B cell (primary cell): ENCODE measurements at regions not wholly inside any gene's neighbourhood (a gene's known extent, or its start where the extent isn't known, plus 50 kb on each side); places are given as distances from the start of the nearest gene placed in this dataset.

Experiments
- ATAC-seq: fragments of 200-7000 bp; cut with Tn5 transposase; one replicate; pipeline ENCODE4 v1.10.0; 2021; ENCODE audit warnings: low read depth, mild to moderate bottlenecking, moderate number of reproducible peaks, moderate library complexity
- CTCF ChIA-PET: fragments of 350-600 bp; sonication (Branson Sonifier 250); formaldehyde crosslinking; loops from one replicate; lab custom pipeline; 2021; ENCODE audit warnings: antibody characterized with exemption, inconsistent platforms; lab: Charles Lee
- POLR2A ChIA-PET: fragments of 350-600 bp; sonication (Branson Sonifier 250); formaldehyde crosslinking; loops from one replicate; lab custom pipeline; 2021; ENCODE audit warnings: antibody characterized with exemption; lab: Charles Lee
- DNase-seq: peaks from one replicate; pipeline ENCODE4 v3.0.0; 2013
- H2AFZ ChIP-seq: 2 replicates; pipeline ENCODE4 v1.6.1; 2012; ENCODE audit warnings: mild to moderate bottlenecking, low read depth, low read length; ENCODE audit not compliant: insufficient read depth, poor library complexity, severe bottlenecking
- H3K27ac ChIP-seq, 2 donors: 1 replicate in 1 of 2; 2 replicates in 1 of 2; pipeline ENCODE4 v1.5.1; 2012 to 2013; ENCODE audit warnings: low read length in 2 of 2, mild to moderate bottlenecking in 2 of 2, moderate library complexity in 1 of 2
- H3K27me3 ChIP-seq, 4 experiments: fragments of 200-600 bp in 1 of 4; sonication (generic) in 1 of 4; replicated peaks in 1 of 4; 1 replicate in 2 of 4; 2 replicates in 2 of 4; pipeline versions ENCODE4 v1.6.1 to v1.7.0; 2013 to 2016; ENCODE audit warnings: low read length in 3 of 4, mild to moderate bottlenecking in 2 of 4, mixed read lengths in 1 of 4, moderate library complexity in 1 of 4; ENCODE audit not compliant: insufficient read depth in 4 of 4, control insufficient read depth in 3 of 4; ENCODE audit errors: control extremely low read depth in 1 of 4
- H3K36me3 ChIP-seq, 2 experiments: replicated peaks in 1 of 2; 1 replicate in 1 of 2; 2 replicates in 1 of 2; pipeline versions ENCODE4 v1.6.1 to v1.7.1; 2013; ENCODE audit warnings: low read length in 1 of 2; ENCODE audit not compliant: insufficient read depth in 2 of 2, control insufficient read depth in 1 of 2; ENCODE audit errors: control extremely low read depth in 1 of 2, extremely low read depth in 1 of 2
- H3K4me1 ChIP-seq, 2 donors: fragments of 200-600 bp in 1 of 2; sonication (generic) in 1 of 2; 1 replicate in 1 of 2; 2 replicates in 1 of 2; pipeline versions ENCODE4 v1.5.1 to v1.6.1; 2013 to 2017; ENCODE audit warnings: low read length in 2 of 2; ENCODE audit not compliant: control insufficient read depth in 2 of 2, insufficient read depth in 2 of 2
- H3K4me2 ChIP-seq: replicated peaks from 2 replicates; pipeline ENCODE3; 2012; ENCODE audit warnings: mild to moderate bottlenecking, low read depth, low read length; ENCODE audit not compliant: poor library complexity, severe bottlenecking
- H3K4me3 ChIP-seq, 5 experiments: fragments of 200-600 bp in 1 of 5; sonication (generic) in 1 of 5; 1 replicate in 3 of 5; 2 replicates in 2 of 5; pipeline versions ENCODE4 v1.5.1 to v1.7.0; 2011 to 2016; ENCODE audit warnings: low read length in 4 of 5, mild to moderate bottlenecking in 4 of 5, low read depth in 2 of 5, control low read depth in 1 of 5, moderate library complexity in 1 of 5; ENCODE audit not compliant: insufficient read depth in 1 of 5; ENCODE audit errors: control extremely low read depth in 1 of 5, extremely low read depth in 1 of 5
- H3K79me2 ChIP-seq: fragments of 200-600 bp; sonication (generic); one replicate; pipeline ENCODE4 v1.6.0; 2016; ENCODE audit warnings: low read length; ENCODE audit not compliant: control insufficient read depth, insufficient read depth
- H3K9ac ChIP-seq: fragments of 200-600 bp; sonication (generic); 2 replicates; pipeline ENCODE4 v1.6.1; 2017; ENCODE audit warnings: mild to moderate bottlenecking, low read length, moderate library complexity
- H3K9me3 ChIP-seq, 3 donors: one replicate each; pipeline versions ENCODE4 v1.6.1 to v1.7.1; 2013; ENCODE audit warnings: low read length in 2 of 3; ENCODE audit not compliant: control insufficient read depth in 2 of 3, insufficient read depth in 1 of 3; ENCODE audit errors: control extremely low read depth in 1 of 3
- H4K20me1 ChIP-seq: 2 replicates; pipeline ENCODE4 v1.6.0; 2012; ENCODE audit warnings: mild to moderate bottlenecking, low read length; ENCODE audit not compliant: insufficient read depth, control insufficient read depth, poor library complexity, severe bottlenecking
- H3K27ac Mint-ChIP-seq: one replicate; pipeline ENCODE4 v1.8.0; 2021; ENCODE audit warnings: mixed read lengths
- H3K27me3 Mint-ChIP-seq: one replicate; pipeline ENCODE4 v1.8.0; 2021; ENCODE audit warnings: mixed read lengths
- H3K4me1 Mint-ChIP-seq: one replicate; pipeline ENCODE4 v1.8.0; 2021; ENCODE audit warnings: mixed read lengths
- H3K4me3 Mint-ChIP-seq: one replicate; pipeline ENCODE4 v1.8.0; 2021; ENCODE audit warnings: mixed read lengths
- H3K9me3 Mint-ChIP-seq: one replicate; pipeline ENCODE4 v1.8.0; 2022; ENCODE audit warnings: mixed read lengths; ENCODE audit not compliant: insufficient read depth
- CTCF ChIP-seq: fragments of 200-600 bp; IDR thresholded peaks from one replicate; pipeline ENCODE4 v1.8.0; 2022; ENCODE audit warnings: antibody characterized with exemption, mild to moderate bottlenecking
- EZH2 ChIP-seq: IDR thresholded peaks from 2 replicates; pipeline ENCODE4 v1.6.1; 2012; ENCODE audit warnings: borderline replicate concordance, low read depth, mild to moderate bottlenecking, moderate library complexity, low read length; ENCODE audit not compliant: insufficient read depth, poor library complexity, severe bottlenecking
- WGBS: methylation state at CpG from one replicate; pipeline ENCODE4 v1.1.5; 2013; ENCODE audit warnings: missing lambda C conversion rate; ENCODE audit not compliant: insufficient coverage; 5-methylcytosine and 5-hydroxymethylcytosine counted together
- intact Hi-C: fragments of 100-400 bp; cut with micrococcal nuclease; formaldehyde crosslinking; loops from one replicate; pipeline ENCODE4 v1.10.0; 2022

DNA sequence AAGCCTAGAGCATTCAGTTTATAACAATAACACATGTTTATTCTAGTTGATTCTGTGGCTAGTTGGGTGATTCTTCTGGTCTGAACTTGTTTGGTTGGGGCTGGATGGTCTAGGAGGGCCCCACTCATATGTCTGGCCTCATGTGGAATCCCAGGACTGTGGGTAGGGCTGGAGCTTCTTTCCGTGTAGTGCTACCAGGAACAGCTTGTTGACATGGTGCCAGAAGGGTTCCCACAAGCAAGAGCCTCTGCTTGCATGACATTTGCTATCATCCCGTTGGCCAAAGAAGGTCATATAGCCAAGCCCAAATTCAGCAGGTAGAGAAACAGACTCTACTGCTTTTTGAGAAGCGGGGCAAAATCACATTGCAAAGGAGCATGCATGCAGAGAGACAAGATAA lies 67.6 kb upstream of the PPP2R5A start:
- 100% methylated on average over 2 of the region's 3 CpGs for WGBS

GRCh38 chr1:212218065-212218464 lies 67.1 kb upstream of the PPP2R5A start:
- H3K27me3 Mint-ChIP-seq, result peaks cover under 1% of the 10 kb centered on the region
- Histone ChIP-seq H3K4me1 (peaks cover 0 to 7% of the 10 kb centered on the region in 2 donors), H3K36me3 (no peaks in the 10 kb centered on the region), H3K27ac (no peak overlapping the region), H4K20me1 (no peaks in the 10 kb centered on the region), H3K4me2 (no peak overlapping the region), H3K9me3 (no peaks in the 10 kb centered on the region), H2AFZ (no peak overlapping the region), H3K79me2 (no peaks in the 10 kb centered on the region), H3K4me3 (no peak overlapping the region), H3K9ac (no peak overlapping the region), H3K27me3 (no peaks in the 10 kb centered on the region)
- intact Hi-C loops, result no loop called here
- POLR2A ChIA-PET, result no interaction called here
- no peak overlapping the region for H3K4me3 Mint-ChIP-seq
- no peak for DNase-seq
- 81% methylated on average over 3 of the region's 4 CpGs for WGBS
- H3K27ac Mint-ChIP-seq, result no peak overlapping the region
- CTCF ChIA-PET, result no interaction called here
- no peak for TF ChIP-seq EZH2
- H3K4me1 Mint-ChIP-seq, result peaks cover 10% of the 10 kb centered on the region
- H3K9me3 Mint-ChIP-seq, result no peaks in the 10 kb centered on the region
- no peak for ATAC-seq

More for the DNA sequence above, 67.6 kb upstream of the PPP2R5A start:
- Histone ChIP-seq H3K27me3 (no peaks in the 10 kb centered on the region), H3K9ac (no peak overlapping the region), H4K20me1 (no peaks in the 10 kb centered on the region), H3K4me1 (peaks cover 0 to 7% of the 10 kb centered on the region in 2 donors), H3K79me2 (no peaks in the 10 kb centered on the region), H3K27ac (no peak overlapping the region), H3K36me3 (no peaks in the 10 kb centered on the region), H3K9me3 (no peaks in the 10 kb centered on the region), H3K4me3 (no peak overlapping the region), H3K4me2 (no peak overlapping the region), H2AFZ (no peak overlapping the region)
- ATAC-seq (no peak), DNase-seq (no peak)
- intact Hi-C loops, result no loop called here
- no peak for TF ChIP-seq CTCF
- no peak for TF ChIP-seq EZH2
- H3K27ac Mint-ChIP-seq, result no peak overlapping the region
- no peak overlapping the region for H3K4me3 Mint-ChIP-seq
- ChIA-PET POLR2A (no interaction called here), CTCF (no interaction called here)
- H3K27me3 Mint-ChIP-seq, result peaks cover 3% of the 10 kb centered on the region
- H3K9me3 Mint-ChIP-seq, result no peaks in the 10 kb centered on the region
- peaks cover 10% of the 10 kb centered on the region for H3K4me1 Mint-ChIP-seq
